22Rv1 (cell line): ENCODE measurements at regions not wholly inside any gene's neighbourhood (a gene's known extent, or its start where the extent isn't known, plus 50 kb on each side); places are given as distances from the start of the nearest gene placed in this dataset.

Source experiments
- CTCF ChIP-seq: fragments of 450-650 bp; IDR thresholded peaks from 2 replicates; pipeline ENCODE4 v1.5.1; 2017; ENCODE audit warnings: mild to moderate bottlenecking
- ZFX ChIP-seq: fragments of 450-650 bp; IDR thresholded peaks from 2 replicates; pipeline ENCODE4 v1.6.1; 2017; ENCODE audit warnings: antibody characterized with exemption, borderline replicate concordance

GRCh38 chr11:16469968-16470367 lies 113.6 kb upstream of the SOX6 start:
- no peak for TF ChIP-seq CTCF
- TF ChIP-seq ZFX: no peak
